Spleen (tissue), 7 donors: ENCODE measurements at regions not wholly inside any gene's neighbourhood (a gene's known extent, or its start where the extent isn't known, plus 50 kb on each side); places are given as distances from the start of the nearest gene placed in this dataset.

Source experiments
- CTCF ChIP-seq, 11 experiments: fragments of 200-600 bp in 7 of 11; fragments of 450-650 bp in 4 of 11; sonication (generic) in 4 of 11; IDR thresholded peaks in 8 of 11; conservative IDR thresholded peaks in 3 of 11; 1 replicate in 7 of 11; 2 replicates in 4 of 11; pipeline versions ENCODE4 v1.4.0 to v1.8.0; 2016 to 2021; ENCODE audit warnings: antibody characterized with exemption in 11 of 11, inconsistent platforms in 4 of 11, mild to moderate bottlenecking in 1 of 11
- POLR2AphosphoS5 ChIP-seq, 3 donors: sonication (generic); formaldehyde crosslinking; IDR thresholded peaks; one replicate each; pipeline ENCODE4 v1.5.1; 2017; ENCODE audit warnings: antibody characterized with exemption in 3 of 3
- donor health status: DM: no; HTN: no; CAD: no; lungs with moderate emphysema.
- donor health status: DM: no; HTN: no; CAD: no.
- donor health status: DM: no; HTN: no; CAD: no.

GRCh38 chr9:25857147-25857546 is 178.9 kb upstream of the TUSC1 start:
- TF ChIP-seq CTCF (IDR thresholded peaks at IDR 0.05 in 8 of 11, conservative IDR thresholded peaks at IDR 0.05 in 3 of 11) (no peak), POLR2AphosphoS5 (IDR thresholded peaks at IDR 0.05) (no peak)
